Epithelial cell of prostate (primary cell): ENCODE measurements at regions not wholly inside any gene's neighbourhood (a gene's known extent, or its start where the extent isn't known, plus 50 kb on each side); places are given as distances from the start of the nearest gene placed in this dataset.

Source experiments
- DNase-seq: peaks from one replicate; pipeline ENCODE4 v3.0.0-alpha.2; 2011; ENCODE audit warnings: low read depth, low spot score
- H3K27ac ChIP-seq: fragments of 450-650 bp; 2 replicates; pipeline ENCODE4 v1.5.1; 2017; ENCODE audit warnings: mild to moderate bottlenecking

- DNase-seq = no peak
Observed at GRCh38 chr18:64248836-64249235, 99.9 kb upstream of the LINC00305 start.

GRCh38 chr18:64245126-64245861, 96.4 kb upstream of the LINC00305 start:
- no peak overlapping the region for H3K27ac ChIP-seq
- DNase-seq = no peak

More at GRCh38 chr18:64248836-64249235, 99.9 kb upstream of the LINC00305 start:
- H3K27ac ChIP-seq = no peak overlapping the region

GRCh38 chr18:64244571-64244970, 95.7 kb upstream of the LINC00305 start:
- no peak for DNase-seq
- no peak overlapping the region for H3K27ac ChIP-seq

GRCh38 chr18:64240316-64240715, 91.4 kb upstream of the LINC00305 start:
- DNase-seq = no peak
- no peak overlapping the region for H3K27ac ChIP-seq

- no peak overlapping the region for H3K27ac ChIP-seq
Observed at GRCh38 chr18:64238076-64238475, 89.2 kb upstream of the LINC00305 start.

GRCh38 chr18:64234321-64234720, 85.4 kb upstream of the LINC00305 start:
- no peak overlapping the region for H3K27ac ChIP-seq
- no peak for DNase-seq

More at GRCh38 chr18:64238076-64238475, 89.2 kb upstream of the LINC00305 start:
- no peak for DNase-seq

- no peak overlapping the region for H3K27ac ChIP-seq
Observed at GRCh38 chr18:64233851-64234250, 85.0 kb upstream of the LINC00305 start.

GRCh38 chr18:64220941-64221340, 72.1 kb upstream of the LINC00305 start:
- no peak overlapping the region for H3K27ac ChIP-seq
- DNase-seq = no peak

More at GRCh38 chr18:64233851-64234250, 85.0 kb upstream of the LINC00305 start:
- DNase-seq = no peak

GRCh38 chr18:64219517-64219916, 70.6 kb upstream of the LINC00305 start:
- DNase-seq = no peak

GRCh38 chr18:64210401-64210949, 61.6 kb upstream of the LINC00305 start:
- no peak for DNase-seq
- H3K27ac ChIP-seq = no peak overlapping the region

More at GRCh38 chr18:64219517-64219916, 70.6 kb upstream of the LINC00305 start:
- H3K27ac ChIP-seq = no peak overlapping the region

GRCh38 chr18:64208516-64208915, 59.6 kb upstream of the LINC00305 start:
- DNase-seq = no peak
- H3K27ac ChIP-seq = no peak overlapping the region

- H3K27ac ChIP-seq = no peak overlapping the region
- DNase-seq = no peak
Observed at GRCh38 chr18:64207820-64208219, 58.9 kb upstream of the LINC00305 start.

- no peak for DNase-seq
- no peak overlapping the region for H3K27ac ChIP-seq
Observed at GRCh38 chr18:64203295-64203694, 54.4 kb upstream of the LINC00305 start.

- no peak overlapping the region for H3K27ac ChIP-seq
- no peak for DNase-seq
Observed at GRCh38 chr18:64202863-64203262, 54.0 kb upstream of the LINC00305 start.

GRCh38 chr18:64202210-64202836, 53.4 kb upstream of the LINC00305 start:
- H3K27ac ChIP-seq = no peak overlapping the region
- no peak for DNase-seq

GRCh38 chr18:64201781-64202180, 52.9 kb upstream of the LINC00305 start:
- H3K27ac ChIP-seq = no peak overlapping the region
- no peak for DNase-seq

GRCh38 chr18:64199581-64199980, 50.7 kb upstream of the LINC00305 start:
- no peak overlapping the region for H3K27ac ChIP-seq
- DNase-seq = no peak
